LHCN-M2 (cell line): ENCODE measurements at regions not wholly inside any gene's neighbourhood (a gene's known extent, or its start where the extent isn't known, plus 50 kb on each side); places are given as distances from the start of the nearest gene placed in this dataset.
A peak's percentile ranks its signal among the peaks of the same experiment; 100 is the strongest.
"Not testable (repeated sequence)": the region's sequence is repeated elsewhere in the genome, so short reads cannot be mapped to it uniquely, and the experiment has no call there.

Experiments used
- DNase-seq: peaks from one replicate; pipeline ENCODE4 v3.0.0-alpha.2; 2012; ENCODE audit warnings: low read depth

DNA sequence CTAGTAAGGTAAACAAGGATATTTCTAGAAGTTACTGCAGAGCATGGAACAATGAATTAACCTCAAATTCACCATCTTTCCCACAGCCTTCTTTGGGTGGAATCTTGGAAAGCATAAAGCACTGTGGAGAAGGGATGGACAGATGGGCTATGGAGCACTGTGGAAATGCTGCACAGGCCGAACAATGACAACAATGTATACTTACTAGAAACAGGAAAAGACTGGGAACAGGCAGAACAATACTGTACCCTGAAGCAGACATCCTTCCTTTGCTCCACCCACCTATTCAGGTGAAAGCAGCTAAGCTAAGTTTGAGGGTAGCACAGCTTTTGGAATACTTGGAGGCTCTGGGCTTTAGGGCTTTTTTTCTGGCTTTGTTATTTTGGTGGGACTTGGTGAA lies 250.6 kb upstream of the KLF8 start:
- DNase-seq = no peak

DNA sequence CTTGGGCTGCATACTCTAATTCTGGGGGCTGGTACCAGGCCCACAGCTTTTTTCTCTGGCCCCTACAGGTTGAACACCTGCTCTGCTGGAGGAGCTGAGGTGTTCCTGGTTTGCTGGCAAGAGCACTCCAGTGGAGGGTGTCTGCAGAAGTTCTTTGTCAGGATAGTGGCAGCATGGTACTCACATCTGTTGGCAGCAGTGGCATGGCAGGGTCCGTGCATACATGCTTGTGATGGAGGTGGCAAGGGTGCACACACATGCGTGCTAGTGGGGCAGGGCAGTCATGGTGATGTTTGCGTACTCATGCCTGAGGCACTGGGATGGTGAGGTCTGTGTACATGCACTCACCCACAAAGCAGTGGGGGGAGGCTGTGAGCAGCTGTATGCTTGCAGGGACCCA lies 235.5 kb upstream of the KLF8 start:
- DNase-seq = no peak

DNA sequence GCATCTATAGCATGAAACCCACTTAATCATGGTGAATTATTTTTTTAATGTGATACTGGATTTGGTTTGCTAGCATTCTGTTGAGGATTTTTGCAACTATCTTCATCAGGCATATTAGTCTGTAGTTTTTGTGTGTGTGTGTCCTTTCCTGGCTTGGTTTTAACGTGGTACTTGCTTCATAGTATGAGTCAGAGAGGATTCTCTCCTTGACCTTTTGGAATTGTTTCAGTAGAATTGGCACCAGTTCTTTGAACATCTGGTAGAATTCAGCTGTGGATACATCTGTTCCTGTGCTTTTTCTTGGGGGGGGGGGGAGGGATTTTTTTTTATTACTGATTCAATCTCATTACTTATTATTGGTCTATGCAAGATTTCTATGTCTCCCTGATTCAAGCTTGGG lies 232.0 kb upstream of the KLF8 start:
- peak; percentile 69 for DNase-seq

DNA sequence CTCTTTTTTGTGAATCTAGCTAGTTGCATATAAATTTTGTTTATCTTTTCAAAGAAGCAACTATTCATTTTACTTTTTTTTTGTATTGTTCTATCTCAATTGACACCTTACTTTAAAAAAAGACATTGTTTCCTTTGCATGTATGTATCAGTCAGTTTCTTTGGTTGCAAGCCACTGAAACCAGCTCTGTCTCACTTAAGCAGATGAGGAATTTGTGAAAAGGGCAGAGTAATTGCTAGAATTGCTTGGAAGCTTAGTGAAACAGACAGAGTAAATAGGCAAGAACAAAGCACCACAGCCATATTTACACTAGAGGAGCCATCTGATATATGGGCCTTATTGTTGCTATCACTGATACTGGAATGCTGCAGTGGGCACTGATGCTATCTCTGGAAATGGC lies 231.4 kb upstream of the KLF8 start:
- DNase-seq = no peak

DNA sequence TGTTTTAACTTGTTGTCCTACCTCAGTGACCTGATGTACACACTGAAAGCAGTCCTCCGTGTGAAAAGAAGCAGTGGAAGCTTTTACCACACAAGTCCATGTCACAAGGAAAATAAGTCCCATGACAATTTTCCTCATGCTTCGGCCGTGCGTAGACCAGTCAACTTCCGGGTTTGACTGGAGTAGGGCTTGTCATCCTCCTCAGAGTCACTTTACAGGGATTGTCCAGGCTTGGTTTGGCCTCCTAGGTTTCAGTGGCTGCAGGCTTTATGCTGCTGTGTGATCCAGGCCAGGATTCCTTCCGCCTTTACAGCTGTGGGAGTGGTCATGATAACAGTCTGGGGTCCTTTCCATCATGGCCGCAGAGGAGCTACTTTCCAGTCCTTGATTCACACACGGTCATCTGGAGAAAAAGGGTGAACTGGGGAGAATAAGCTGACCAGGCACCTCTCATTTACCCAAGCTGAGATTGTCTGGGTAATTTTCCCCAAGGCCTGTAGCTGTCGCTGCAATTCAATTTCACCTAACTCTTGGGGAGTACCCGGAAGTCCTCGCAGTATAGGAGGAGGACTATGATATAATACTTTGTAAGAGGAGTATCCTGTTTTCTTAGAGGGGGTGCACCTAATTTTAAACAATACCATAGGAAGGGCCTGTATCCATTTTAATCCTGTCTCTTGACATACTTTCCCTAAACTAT lies 206.1 kb upstream of the KLF8 start:
- no peak for DNase-seq

DNA sequence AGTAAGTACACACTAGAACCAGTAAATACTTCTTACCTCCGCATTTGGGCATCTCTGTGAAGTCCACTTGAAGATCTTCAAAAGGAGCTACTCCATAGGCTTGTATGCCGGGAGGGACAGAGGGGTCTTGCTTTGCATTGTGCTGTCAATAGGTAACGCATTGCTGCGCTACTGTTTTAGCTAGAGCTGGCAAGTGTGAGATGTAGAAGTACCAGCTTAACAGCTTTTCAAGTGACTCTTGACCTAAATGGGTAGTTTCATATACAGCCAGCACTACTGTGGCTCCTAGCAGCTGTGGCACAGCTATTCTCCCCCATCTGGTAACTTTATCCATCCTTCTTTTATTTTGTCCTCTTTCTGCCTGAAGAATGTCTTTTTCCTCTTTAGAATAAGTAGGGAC lies 205.3 kb upstream of the KLF8 start:
- DNase-seq = no peak

DNA sequence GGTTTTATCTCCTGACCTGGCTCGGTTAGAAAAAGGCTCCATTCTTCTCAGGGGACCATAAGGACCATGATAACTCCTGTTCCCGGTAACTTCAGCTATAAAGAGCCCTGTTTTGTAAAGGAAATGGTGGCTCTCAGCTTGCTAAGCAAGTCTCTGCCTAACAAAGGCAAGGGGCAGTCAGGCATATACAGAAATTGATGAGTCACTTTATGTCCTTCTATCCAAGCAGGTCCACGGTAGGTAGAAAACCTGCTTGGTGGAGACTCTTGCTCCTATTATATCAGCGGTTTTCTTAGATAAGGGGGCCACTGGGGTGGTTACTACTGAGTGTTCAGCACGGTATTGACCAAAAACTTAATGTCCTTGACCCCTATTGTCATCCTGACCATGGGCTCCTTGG lies 203.0 kb upstream of the KLF8 start:
- DNase-seq = no peak

DNA sequence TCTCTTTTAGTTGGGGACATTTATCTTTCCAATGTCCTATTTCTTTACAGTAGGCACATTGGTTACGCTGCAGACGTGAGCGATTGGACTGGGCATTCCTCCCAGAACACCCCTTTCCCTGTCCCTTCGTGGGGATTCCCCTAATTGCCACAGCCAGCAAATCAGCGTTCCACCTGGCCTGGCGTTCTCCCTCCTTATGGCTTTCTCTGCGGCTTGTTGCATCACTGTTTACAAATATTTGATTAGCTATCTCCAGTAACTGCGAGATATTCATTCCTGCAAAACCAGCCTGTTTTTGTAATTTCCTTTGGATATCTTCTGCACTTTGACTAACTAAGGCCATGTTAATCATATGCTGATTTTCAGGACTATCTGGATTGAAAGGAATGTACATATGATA lies 202.5 kb upstream of the KLF8 start:
- DNase-seq = no peak

DNA sequence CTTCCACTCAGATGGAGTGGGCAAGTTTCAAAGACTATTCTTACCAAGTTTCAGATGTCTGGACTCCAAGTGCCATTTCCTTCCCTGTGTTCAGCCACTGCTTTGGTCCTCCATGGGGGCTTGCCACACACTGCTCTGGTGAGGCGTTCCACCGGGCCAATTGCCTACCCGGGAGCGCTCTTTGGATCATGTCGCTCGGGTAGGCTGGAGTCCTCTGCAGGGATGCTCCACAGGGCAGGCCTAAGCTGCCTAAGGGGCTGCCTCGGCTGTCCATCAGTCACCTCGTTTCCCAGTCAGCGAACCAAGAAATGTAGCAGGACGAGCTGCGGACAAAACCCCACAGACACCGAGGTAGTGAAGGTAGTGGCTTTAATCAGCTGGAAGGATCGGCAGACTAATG lies 200.7 kb upstream of the KLF8 start:
- no peak for DNase-seq

DNA sequence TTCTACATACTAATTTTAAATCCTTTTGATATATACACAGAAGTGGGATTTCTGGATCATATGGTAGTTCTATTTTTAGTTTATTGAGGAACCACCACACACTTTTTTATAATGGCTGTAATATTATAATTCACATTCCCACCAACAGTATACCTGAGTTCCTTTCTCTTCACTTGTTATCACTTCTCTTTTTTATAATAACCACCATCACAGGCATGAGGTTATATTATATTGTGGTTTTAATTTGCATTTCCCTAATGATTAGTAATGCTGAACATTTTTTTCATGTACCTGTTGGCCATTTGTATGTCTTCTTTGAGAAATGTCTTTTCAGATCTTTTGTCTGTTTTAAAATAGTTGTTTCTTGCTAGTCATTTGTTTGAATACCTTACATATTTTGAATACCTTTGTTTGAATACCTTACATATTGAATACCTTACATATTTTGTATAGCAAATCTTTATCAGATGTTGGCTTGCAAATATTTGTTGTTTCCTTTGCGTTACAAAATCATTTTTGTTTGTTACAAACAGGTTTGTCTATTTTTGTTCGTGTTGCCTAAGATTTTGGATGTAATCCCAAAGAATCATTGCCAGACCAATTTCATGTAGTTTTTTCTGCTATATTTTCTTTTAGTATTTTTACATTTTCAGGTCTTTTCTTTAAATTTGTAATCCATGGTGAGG lies 198.5 kb upstream of the KLF8 start:
- DNase-seq = no peak

DNA sequence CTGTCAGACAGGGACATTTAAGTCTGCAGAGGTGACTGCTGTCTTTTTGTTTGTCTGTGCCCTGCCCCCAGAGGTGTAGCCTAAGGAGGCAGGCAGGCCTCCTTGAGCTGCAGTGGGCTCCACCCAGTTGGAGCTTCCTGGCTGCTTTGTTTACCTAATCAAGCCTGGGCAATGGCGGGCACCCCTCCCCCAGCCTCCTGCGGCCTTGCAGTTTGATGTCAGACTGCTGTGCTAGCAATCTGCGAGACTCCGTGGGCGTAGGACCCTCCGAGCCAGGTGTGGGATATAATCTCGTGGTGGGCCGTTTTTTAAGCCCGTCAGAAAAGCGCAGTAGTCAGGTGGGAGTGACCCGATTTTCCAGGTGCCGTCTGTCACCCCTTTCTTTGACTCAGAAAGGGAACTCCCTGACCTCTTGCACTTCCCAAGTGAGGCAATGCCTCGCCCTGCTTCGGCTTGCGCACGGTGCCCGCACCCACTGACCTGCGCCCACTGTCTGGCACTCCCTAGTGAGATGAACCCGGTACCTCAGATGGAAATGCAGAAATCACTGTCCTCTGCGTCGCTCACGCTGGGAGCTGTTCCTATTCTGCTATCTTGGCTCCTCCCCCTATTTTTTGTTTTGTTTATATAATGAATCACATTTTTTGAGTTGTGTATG lies 179.4 kb upstream of the KLF8 start:
- DNase-seq = not testable (repeated sequence)

DNA sequence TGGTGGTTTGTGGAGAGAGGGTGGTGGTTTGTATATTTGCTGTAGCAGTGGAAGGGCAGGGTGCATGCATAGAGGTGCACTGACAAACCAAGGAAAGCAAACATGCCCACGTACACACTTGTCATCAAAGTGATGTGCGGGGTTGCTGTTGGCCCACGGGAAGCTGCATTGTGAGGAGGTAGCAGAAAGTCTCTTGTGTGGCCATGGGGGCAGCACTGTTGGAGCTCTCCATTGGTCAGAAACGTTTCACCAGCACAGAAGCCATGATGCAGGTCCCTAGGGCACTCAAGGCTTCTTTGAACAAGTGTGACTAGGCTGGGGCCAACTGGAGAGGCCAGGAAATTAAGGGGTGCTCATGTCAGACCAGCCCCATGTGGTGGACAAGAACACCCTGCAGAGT lies 174.8 kb upstream of the KLF8 start:
- DNase-seq = no peak

DNA sequence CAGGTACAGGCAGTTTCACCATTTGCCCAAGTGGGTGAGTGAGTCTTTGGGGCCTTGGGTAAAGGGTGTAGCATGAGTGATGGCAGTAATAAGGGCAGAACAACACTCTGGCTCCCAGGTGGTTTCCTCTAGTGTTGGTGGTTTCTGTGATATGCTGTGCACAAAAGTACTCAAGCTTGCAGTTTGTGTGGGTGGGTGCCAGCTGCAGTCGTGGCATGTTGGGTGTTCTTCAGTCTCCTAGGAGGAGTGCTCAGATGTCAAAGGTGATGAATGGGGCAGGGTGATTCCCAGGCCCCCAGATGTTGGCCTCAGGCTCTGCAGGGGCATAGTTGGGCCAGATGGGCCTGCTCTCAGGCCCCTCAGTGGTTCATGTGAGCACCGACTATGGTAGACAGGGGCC lies 166.1 kb upstream of the KLF8 start:
- DNase-seq = no peak

DNA sequence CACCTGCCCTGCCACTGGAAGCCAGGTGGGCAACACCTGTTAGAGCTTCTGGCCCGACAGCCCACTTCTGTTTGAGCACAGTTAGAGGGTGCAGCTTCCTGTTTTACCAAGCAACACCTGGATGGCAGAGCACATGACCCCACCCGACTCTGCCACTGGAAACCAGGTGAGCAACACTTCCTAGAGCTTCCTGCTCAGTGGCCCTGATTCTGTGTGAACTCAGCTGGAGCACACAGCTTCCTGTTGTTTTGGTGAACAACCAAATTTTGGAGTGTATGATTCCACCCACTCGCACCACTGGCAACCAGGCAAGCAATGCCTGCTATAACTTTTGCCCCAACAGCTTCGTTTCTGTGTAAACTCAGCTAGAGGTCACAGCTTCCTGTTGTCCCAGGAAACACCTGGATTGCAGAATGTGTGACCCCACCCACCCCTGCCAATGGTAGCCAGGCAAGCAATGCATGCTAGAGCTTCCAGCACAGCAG lies 163.8 kb upstream of the KLF8 start:
- no peak for DNase-seq

DNA sequence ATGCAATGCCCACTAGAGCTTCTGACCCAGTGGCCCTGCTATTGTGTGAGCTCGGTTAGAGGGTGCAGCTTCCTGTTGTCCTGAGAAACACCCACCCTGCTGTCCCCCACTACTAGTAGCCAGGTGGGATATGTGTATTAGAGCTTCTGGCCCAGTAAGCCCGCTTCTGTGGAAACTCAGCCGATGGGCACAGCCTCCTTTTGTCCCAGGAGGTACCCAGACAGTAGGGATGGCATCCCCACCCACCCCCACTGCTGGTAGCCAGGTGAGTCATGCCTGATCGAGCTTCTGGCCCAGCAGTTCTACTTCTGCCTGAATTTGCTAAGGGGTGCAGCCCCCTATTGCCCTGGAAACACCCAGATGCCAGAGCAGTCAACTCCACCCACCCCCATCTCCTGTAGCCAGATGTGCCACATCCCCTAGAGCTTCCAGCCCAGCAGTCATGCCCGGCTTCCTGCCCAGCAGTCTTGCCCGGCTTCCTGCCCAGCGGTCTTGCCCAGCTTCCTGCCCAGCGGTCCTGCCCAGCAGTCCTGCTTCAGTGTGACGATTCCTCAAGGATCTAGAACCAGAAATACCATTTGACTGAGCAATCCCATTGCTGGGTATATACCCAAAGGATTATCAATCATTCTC lies 162.7 kb upstream of the KLF8 start:
- DNase-seq = no peak

DNA sequence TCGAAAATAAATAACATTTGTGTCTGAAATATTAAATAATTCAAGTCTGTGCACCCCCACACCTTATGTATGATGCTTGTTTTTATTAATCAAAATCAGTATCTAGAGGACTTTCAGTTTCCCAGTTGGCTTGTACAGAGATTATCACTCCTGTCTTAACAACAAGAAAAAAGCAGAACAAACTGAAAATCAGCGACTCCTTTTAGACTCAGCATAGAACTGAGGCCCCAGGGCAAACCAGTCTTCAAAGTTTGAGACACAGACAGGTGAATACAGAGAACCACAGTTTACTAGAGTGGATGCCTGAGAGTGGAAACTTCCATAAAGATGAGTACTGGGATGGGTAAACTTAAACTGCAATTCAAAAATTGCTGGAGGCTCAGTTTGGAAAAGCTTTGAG lies 142.8 kb upstream of the KLF8 start:
- no peak for DNase-seq

DNA sequence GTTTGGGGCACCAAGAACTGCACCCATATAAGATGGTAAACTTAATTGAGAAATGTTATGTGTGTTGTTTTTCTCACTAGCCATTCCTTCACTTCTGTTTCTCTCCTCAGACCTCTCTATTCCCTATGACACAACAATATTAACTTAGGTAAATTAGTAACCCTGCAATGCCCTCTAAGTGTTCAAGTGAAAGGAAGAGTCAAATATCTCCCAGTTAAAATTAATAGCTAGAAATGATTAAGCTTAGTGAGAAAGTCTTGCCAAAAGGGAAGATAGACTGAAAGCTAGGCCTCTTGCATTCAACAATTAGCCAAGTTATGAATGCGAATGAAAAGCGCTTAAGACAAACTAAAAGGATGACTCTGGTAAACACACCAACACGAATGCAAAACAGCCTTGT lies 132.9 kb upstream of the KLF8 start:
- no peak for DNase-seq

DNA sequence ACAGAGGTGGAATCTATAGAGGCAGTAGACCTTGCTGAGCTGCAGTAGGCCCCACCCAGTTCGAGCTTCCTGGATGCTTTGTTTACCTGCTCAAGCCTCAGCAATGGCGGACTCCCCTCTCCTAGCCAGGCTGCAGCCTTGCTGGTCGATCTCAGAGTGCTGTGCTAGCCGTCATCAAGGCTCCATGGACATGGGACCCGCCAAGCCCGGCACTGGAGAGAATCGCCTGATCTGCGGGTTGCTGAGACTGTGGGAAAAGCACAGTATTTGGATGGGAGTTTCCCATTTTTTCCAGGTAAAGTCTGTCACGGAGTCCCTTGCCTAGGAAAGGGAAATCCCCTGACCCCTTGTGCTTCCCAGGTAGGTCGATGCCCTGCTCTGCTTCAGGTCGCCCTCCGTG lies 124.8 kb upstream of the KLF8 start:
- no peak for DNase-seq

DNA sequence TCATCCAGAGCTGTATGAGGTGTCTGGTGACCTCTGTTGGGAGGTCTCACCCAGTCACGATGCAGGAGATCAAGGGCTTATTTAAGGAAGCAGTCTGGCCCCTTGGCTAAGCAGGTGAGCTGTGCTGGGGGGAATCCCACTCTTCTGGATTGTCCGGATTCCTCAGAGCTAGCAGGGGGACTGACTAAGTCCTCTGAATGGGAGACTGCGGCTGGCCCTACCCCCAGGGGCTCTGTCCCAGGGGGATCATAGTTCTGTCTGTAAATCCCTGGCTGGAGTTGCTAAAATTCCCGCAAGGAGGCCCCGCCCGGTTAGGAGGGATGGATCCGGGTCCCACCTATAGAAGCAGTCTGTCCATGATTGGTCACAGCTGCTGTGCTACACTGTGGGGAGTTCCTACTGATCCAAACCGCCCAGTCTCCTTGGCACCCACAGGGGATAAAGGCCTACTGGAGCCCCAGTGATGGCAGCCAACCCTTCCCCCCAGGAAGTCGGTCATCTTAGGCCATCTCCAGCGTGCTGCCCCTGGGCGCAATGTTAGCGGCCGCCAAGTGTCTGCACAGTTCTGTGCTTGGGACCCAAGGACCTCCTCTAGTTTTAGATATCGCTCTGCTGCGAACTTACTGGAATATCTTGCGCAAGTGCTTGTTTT lies 118.2 kb upstream of the KLF8 start:
- no peak for DNase-seq

DNA sequence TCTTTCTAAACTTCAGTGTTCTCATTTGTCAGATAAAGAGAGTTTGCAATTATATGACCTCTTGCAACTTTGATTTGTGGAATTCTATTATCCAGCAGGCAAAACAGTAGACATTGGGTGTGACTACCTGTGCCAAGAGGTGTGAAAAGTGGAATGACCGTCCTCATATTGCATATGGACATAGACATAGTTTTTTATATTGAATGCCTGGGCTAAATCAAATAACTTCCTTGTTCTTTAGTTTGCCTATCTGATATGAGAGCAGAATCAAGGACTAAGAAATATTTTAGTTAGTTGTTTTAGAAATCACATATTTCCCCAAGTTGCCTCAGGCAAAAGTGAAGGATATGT lies 117.7 kb upstream of the KLF8 start:
- DNase-seq = no peak

DNA sequence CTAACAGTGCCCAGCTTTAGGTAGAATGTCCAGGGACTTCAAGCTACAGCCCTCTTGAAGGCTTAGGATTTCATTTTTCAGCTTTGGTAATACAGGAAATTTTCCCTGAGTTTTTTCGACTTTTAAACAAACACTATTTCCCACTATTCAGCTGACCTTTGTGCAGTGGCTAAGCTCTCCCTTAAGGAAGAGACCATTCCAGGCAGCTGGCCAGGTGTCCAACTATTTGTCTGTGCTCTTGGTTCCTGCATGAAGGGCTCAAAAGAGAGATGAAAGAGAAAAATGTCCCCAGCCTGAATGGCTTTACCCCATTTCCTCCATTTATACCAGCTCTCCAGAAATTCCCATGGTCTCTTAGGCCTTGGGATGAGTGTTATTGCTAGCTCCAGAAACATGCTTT lies 111.9 kb upstream of the KLF8 start:
- no peak for DNase-seq

DNA sequence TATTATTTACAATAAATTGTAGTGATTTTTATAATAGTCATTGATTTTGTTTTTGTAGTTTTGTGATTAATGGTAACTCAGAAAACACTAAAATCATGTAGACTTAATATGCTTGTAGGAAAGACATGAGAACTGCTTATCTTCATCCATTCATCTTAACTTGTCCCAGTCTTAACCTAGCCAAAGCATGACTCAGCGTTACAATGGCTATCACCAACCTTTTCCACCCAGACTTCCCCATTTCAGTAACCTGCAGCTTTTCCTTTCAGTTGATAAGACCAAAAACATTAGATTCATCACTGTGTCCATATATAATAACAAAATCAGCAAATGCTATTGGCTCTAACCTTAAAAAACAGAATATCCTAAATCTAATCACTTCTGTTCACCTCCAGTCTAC lies 106.2 kb upstream of the KLF8 start:
- no peak for DNase-seq
